HG02588 (cell line): ENCODE measurements at regions not wholly inside any gene's neighbourhood (a gene's known extent, or its start where the extent isn't known, plus 50 kb on each side); places are given as distances from the start of the nearest gene placed in this dataset.
"Not testable (repeated sequence)": the region's sequence is repeated elsewhere in the genome, so short reads cannot be mapped to it uniquely, and the experiment has no call there.

Source experiments
- ATAC-seq: cut with Tn5 transposase; IDR thresholded peaks from one replicate; pipeline ENCODE4 v1.9.1; 2021; ENCODE audit warnings: mild to moderate bottlenecking, moderate library complexity; ENCODE audit not compliant: unreplicated experiment

DNA sequence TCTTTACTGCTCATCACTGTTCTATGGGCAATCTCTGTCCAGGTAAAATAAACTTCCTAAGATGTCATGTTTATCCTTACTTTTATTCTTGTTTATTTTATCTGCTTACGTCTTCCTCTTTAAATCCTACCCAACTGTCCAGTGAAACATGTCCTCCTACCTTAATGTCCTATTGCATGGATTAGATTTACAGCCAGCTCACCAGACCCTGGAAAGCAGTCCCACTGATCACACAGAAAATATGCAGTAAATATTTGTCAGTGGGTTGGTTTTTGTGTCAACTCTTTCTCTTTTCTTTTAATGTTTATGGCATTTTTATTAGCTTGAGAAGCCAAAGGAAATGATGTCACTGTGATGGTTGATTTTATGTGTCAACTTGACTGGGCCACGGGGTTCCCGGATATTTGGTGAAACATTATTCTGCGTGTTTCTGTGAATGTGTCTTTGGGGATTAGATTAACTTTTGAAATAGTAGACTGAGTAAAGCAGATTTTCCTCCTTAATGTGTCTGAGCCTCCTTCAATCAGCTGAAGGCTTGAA is 258.3 kb downstream of the SRGAP2C start:
- ATAC-seq = no peak

GRCh38 chr1:121444096-121444495 is 259.3 kb downstream of the SRGAP2C start:
- ATAC-seq = no peak

GRCh38 chr1:121445679-121446078 is 260.9 kb downstream of the SRGAP2C start:
- ATAC-seq = no peak

DNA sequence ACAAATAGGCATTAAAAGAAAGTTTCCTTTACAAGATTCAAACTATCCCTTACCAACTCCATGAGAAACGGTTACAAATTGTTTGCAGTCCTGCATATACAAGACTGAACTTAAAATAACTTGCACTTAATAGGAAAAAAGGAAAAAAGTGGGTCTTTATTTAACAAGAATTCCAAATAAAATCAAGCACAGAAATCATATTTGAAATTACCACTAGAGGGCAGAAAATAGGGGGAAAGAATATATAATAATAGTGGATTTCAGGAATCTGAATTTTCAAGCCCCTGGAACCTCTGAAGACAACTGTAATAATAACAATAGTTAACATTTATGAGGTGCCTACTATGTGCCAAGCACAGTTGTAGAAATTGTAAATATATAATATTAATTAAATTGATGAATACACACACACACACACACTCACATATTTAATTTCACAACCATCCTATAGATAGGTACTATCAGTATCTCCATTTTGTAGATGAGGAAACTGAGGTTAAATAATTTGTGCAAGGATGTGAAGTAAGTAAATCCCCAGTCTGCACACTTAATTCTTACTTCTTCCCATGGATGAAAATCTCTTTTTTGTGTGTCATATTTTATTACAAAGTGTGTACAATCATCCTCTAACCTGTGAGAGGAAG is 262.6 kb downstream of the SRGAP2C start:
- ATAC-seq = not testable (repeated sequence)

DNA sequence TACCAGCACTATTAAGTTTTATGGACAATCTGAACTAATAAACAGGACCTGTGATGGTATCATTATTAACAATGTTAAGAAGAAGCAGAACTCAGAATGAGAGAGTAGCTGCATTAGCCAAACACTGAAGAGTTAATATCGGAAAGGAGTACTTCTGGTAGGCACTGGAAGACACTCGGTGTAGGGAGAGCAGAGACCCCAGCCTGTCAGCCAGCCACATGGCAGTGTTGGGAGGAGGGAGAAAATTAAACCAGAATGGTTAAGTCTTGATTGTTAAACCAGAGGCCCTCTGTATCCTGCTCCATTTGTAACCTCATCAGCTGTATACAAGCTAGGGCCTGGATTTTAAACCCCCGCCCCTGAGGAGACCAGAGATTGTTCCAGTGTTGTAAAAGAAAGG is 263.3 kb downstream of the SRGAP2C start:
- ATAC-seq = not testable (repeated sequence)

GRCh38 chr1:121448851-121449250 is 264.1 kb downstream of the SRGAP2C start:
- no peak for ATAC-seq

- no peak for ATAC-seq
Measured at GRCh38 chr1:121452484-121452883, 267.7 kb downstream of the SRGAP2C start.

DNA sequence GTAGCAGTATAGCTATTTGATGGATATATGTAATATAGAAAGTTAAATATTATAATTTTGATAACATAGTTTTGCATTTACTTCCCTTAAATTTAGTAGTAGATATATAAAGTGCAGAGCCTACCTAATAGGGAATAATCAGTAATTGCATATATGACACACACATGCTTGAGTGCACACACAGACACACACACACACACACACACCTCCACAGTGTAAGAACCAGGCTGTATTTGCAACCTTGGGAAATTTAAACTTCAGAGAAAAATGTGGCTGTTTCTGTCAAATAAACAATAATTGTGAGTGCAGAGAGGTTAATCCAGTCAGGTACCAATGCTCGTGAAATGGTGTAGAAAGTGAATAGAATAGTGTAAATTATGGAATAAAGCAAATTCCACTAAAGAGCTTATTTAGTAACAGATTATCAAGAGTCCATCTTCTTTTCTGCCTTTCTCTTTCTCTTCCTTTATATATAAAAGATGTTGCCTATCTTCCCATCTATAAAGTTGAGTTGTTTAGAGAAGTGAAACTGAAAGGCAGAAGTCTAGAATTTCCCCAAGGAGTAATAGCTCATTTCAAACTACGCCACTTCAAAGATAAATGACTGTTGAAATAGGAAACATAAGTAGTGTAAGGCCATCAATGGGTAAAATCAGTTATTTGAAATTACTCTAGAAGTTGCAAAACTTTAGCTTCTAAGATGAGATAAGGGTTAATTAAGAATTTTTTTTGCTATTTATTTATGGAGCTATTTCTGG is 273.7 kb downstream of the SRGAP2C start:
- ATAC-seq = peak; percentile 100

- no peak for ATAC-seq
Measured at GRCh38 chr1:121459235-121459634, 274.5 kb downstream of the SRGAP2C start.

DNA sequence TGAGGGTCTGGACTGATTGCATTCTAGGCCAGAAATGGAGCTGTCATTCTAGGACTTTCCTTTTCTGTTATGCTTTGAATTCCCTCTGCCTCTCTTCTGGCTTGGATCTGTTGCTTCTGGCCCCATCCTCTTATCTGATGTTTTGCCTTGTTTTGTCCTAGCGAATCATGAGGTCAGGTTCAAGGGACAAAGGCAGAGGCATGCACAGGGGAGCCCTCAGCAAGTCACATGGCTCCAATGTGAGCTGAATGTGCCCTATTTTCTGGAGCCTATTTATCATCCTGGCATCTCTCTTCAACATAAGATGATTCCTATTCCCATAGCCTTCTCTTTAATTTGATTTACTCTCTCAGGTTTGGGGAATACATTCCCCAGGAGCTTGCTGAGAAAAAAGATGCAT is 284.6 kb downstream of the SRGAP2C start:
- not testable (repeated sequence) for ATAC-seq

DNA sequence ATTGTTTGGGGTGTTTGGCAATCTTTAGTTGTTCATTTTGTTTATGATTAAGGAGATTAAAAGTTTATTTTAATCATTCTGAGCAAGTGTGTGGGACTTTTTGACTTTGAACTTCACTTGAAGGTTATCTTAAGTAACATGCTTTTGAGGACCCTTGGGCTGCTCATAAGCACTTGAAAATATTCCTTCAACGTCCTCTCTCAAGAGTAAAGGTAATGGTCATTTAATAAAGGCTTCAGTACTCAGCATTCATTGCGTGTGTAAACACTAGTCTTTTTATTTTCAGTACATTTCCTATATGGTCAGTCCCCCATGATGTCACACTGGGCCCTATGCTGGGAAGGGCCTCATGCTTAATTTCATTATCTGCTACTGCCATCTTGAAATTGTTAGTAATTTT is 285.6 kb downstream of the SRGAP2C start:
- not testable (repeated sequence) for ATAC-seq

GRCh38 chr1:121471523-121471922 is 286.7 kb downstream of the SRGAP2C start:
- no peak for ATAC-seq

DNA sequence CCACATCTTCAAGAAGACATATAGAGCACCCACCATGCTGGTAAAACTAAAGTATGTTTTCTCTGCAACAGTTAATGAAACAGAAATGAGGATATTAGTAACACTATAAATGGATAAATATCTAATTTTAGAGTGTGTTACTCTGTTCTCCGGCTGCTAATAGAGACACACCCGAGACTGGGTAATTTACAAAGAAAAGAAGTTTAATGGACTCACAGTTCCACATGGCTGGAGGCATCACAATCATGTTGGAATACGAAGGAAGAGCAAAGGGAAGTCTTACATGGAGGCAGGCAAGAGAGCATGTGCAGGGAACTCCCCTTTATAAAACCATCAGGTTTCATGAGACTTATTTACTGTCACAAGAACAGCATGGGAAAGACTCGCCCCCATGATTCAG is 287.2 kb downstream of the SRGAP2C start:
- no peak for ATAC-seq

GRCh38 chr1:121483234-121483633 is 298.5 kb downstream of the SRGAP2C start:
- ATAC-seq = no peak

- no peak for ATAC-seq
Measured at GRCh38 chr1:121483961-121484424, 299.2 kb downstream of the SRGAP2C start.

- ATAC-seq = not testable (repeated sequence)
Measured at GRCh38 chr1:121494796-121495195, 310.0 kb downstream of the SRGAP2C start.

- not testable (repeated sequence) for ATAC-seq
Measured at GRCh38 chr1:121511455-121511854, 326.7 kb downstream of the SRGAP2C start.

- not testable (repeated sequence) for ATAC-seq
Measured at GRCh38 chr1:121511876-121512275, 327.1 kb downstream of the SRGAP2C start.

GRCh38 chr1:121515235-121515634 is 330.5 kb downstream of the SRGAP2C start:
- ATAC-seq = no peak

DNA sequence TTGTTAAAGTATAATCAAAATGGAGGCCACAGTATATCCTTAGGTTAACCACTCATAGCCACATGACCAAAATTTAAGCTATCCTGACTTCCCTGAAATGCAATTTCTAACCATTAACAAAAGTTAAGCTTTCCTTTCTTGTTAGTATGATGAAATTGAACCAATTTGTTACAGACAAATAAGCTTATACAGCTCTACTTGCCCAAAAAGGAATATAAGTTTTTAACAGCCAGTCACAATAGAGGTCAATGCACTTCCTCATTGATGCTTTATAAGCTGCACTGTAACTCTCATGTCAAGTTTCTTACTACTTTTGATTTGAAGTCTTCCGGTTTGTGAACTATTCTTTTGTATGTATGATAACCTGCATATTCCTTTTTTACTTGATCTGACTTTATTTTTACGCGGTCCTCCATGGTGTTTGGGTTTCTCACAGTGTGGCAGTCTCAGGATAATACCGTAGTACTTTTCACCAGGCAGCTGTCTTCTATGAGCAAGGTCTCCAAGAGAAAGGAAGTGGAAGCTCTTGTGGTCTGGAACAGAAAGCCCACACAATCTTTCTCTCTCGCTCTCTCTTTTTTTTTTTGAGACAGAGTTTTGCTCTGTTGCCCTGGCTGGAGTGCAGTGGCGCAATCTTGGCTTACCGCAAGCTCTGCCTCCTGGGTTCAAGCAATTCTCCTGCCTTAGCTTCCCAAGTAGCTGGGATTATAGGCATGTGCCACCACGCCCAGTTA is 331.6 kb downstream of the SRGAP2C start:
- peak; percentile 82 for ATAC-seq

GRCh38 chr1:121517586-121518230 is 332.9 kb downstream of the SRGAP2C start:
- no peak for ATAC-seq
